ENCODE measurements at regions not wholly inside any gene's neighbourhood (a gene's known extent, or its start where the extent isn't known, plus 50 kb on each side); places are given as distances from the start of the nearest gene placed in this dataset.

DNA sequence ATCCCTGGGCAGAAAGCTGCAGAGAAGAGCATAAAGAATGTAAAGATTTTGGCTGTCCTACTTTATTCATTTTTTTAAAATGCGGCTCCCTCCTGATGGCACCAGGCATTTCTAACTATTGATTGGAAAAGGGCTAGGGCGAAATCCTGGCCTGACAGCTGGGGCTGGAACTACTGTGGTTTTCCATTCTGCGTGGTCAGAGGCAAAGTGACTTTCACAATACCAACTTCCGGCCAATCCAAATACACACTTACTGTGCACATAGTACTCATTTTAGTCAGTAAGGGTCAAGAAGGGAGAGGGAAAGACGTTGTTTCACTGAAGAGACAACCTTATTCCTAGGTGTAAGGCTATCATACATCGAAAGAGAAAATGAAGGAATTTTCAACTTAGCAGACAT, 113.8 kb upstream of the PMFBP1 start:
- Histone ChIP-seq H3K4me1 (ENCODE audit: control insufficient read depth, insufficient read depth, low read length) (no peaks in the 10 kb centered on the region), H3K4me3 (ENCODE audit: low read depth, low read length) (no peak overlapping the region), H3K9me3 (ENCODE audit: control insufficient read depth, insufficient read depth, low read depth, low read length) (no peaks in the 10 kb centered on the region), H3K36me3 (ENCODE audit: control insufficient read depth in 2 of 2, insufficient read depth in 1 of 2, low read length in 2 of 2) (peaks cover 0 to 2% of the 10 kb centered on the region in 2 experiments; a peak in 1 of 3 replicates), H3K27ac (ENCODE audit: extremely low read depth, low read depth, low read length) (no peak overlapping the region)
- ChIA-PET POLR2A (no interaction called here), CTCF (no interaction called here)
- TF ChIP-seq, protein P1, sequence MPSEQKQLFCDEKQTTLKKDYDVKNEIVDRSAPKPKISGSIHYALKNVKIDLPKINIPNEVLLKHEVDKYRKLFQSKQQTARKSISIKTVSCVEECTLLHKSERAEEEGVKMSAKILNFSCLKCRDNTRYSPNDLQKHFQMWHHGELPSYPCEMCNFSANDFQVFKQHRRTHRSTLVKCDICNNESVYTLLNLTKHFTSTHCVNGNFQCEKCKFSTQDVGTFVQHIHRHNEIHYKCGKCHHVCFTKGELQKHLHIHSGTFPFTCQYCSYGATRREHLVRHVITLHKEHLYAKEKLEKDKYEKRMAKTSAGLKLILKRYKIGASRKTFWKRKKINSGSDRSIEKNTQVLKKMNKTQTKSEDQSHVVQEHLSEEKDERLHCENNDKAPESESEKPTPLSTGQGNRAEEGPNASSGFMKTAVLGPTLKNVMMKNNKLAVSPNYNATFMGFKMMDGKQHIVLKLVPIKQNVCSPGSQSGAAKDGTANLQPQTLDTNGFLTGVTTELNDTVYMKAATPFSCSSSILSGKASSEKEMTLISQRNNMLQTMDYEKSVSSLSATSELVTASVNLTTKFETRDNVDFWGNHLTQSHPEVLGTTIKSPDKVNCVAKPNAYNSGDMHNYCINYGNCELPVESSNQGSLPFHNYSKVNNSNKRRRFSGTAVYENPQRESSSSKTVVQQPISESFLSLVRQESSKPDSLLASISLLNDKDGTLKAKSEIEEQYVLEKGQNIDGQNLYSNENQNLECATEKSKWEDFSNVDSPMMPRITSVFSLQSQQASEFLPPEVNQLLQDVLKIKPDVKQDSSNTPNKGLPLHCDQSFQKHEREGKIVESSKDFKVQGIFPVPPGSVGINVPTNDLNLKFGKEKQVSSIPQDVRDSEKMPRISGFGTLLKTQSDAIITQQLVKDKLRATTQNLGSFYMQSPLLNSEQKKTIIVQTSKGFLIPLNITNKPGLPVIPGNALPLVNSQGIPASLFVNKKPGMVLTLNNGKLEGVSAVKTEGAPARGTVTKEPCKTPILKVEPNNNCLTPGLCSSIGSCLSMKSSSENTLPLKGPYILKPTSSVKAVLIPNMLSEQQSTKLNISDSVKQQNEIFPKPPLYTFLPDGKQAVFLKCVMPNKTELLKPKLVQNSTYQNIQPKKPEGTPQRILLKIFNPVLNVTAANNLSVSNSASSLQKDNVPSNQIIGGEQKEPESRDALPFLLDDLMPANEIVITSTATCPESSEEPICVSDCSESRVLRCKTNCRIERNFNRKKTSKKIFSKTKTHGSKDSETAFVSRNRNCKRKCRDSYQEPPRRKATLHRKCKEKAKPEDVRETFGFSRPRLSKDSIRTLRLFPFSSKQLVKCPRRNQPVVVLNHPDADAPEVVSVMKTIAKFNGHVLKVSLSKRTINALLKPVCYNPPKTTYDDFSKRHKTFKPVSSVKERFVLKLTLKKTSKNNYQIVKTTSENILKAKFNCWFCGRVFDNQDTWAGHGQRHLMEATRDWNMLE (tag by site-specific recombination; conservative IDR thresholded peaks at IDR 0.05; ENCODE audit: low read depth), result no peak
- TF ChIP-seq, protein P2, sequence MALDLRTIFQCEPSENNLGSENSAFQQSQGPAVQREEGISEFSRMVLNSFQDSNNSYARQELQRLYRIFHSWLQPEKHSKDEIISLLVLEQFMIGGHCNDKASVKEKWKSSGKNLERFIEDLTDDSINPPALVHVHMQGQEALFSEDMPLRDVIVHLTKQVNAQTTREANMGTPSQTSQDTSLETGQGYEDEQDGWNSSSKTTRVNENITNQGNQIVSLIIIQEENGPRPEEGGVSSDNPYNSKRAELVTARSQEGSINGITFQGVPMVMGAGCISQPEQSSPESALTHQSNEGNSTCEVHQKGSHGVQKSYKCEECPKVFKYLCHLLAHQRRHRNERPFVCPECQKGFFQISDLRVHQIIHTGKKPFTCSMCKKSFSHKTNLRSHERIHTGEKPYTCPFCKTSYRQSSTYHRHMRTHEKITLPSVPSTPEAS (tag by site-specific recombination; IDR thresholded peaks at IDR 0.05), result no peak
- no peak for TF ChIP-seq ZNF248 (tag by site-specific recombination; IDR thresholded peaks at IDR 0.05)
- TF ChIP-seq ZBTB1 (tag by site-specific recombination; IDR thresholded peaks at IDR 0.05), result no peak
- no peak for TF ChIP-seq MZF1 (tag by site-specific recombination; IDR thresholded peaks at IDR 0.05; ENCODE audit: borderline replicate concordance)
- TF ChIP-seq BCL11B (tag by site-specific recombination; IDR thresholded peaks at IDR 0.05; ENCODE audit: low read depth), result no peak

DNA sequence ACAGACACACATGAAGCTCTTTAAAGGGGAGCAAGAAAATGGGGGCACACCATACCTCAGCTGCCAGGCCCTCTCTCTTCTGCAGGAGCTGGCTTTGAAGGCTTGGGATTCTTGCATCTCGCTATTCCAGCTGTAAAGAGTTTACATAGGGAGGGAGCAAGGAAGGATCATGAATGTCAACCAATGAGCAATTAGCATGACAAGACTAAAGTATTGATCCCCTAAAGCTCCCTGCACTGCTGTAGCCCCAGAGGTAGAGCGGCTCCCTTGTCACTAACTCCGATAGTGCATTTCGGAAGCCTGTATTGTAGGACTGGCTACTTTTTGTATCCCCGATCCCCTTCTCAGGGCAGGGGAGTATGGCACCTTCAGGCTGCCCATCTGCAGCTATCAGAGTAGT, 113.4 kb upstream of the PMFBP1 start:
- CTCF ChIA-PET, result no interaction called here
- TF ChIP-seq ZNF19 (tag by site-specific recombination; IDR thresholded peaks at IDR 0.05; ENCODE audit: low read depth) (no peak), ZNF23 (tag by site-specific recombination; IDR thresholded peaks at IDR 0.05; ENCODE audit: borderline replicate concordance) (no peak), ZNF571 (tag by site-specific recombination; IDR thresholded peaks at IDR 0.05) (no peak), ZNF747 (tag by site-specific recombination; IDR thresholded peaks at IDR 0.05) (no peak), ZNF146 (tag by site-specific recombination; IDR thresholded peaks at IDR 0.05) (no peak)
- Histone ChIP-seq H3K4me1 (ENCODE audit: control insufficient read depth, insufficient read depth, low read length) (no peaks in the 10 kb centered on the region), H3K27ac (ENCODE audit: extremely low read depth, low read depth, low read length) (no peak overlapping the region), H3K36me3 (ENCODE audit: control insufficient read depth in 2 of 2, insufficient read depth in 1 of 2, low read length in 2 of 2) (peaks cover 0 to 2% of the 10 kb centered on the region in 2 experiments; a peak in 1 of 3 replicates), H3K9me3 (ENCODE audit: control insufficient read depth, insufficient read depth, low read depth, low read length) (no peaks in the 10 kb centered on the region), H3K4me3 (ENCODE audit: low read depth, low read length) (no peak overlapping the region)
- POLR2A ChIA-PET, result no interaction called here

DNA sequence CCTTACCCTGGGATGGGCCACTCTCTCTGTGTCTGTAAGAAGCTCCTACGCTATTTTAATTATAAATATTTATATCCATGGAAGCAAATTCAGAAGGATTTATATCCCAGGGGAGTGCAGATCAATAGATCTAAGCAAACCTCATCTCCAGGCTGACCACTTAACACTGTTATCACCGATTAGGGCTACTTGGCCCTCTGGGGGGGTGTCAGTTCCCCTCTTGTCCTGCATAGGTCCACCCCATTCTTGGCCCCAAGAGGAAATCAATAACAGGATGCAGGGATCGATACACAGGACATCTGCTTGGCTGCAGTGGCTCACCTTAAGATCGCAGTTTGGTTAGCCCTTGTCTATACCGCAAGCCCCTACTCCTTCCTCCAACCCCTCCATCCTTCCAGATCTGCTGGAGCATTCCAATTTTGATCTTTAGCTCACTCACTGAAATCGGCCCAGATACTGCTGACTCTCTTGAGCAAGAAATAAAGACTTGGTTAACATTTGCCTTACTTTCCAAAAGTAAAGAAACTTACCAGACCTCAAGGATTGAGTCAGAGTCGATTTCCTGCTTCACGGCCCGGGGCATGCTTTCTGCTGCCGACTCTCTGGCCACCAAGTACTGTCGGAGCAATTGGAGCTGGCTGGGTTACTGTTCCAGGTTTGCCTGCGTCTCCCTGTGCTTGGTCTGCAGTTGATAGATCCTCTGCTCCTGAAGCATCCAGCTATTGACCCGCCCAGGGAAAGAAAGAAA, 112.3 kb upstream of the PMFBP1 start:
- Histone ChIP-seq H3K36me3 (ENCODE audit: control insufficient read depth in 2 of 2, insufficient read depth in 1 of 2, low read length in 2 of 2) (peaks cover 0 to 2% of the 10 kb centered on the region in 2 experiments; a peak in 1 of 3 replicates), H3K4me1 (ENCODE audit: control insufficient read depth, insufficient read depth, low read length) (no peaks in the 10 kb centered on the region), H3K9me3 (ENCODE audit: control insufficient read depth, insufficient read depth, low read depth, low read length) (no peaks in the 10 kb centered on the region), H3K4me3 (ENCODE audit: low read depth, low read length) (no peak overlapping the region), H3K27ac (ENCODE audit: extremely low read depth, low read depth, low read length) (no peak overlapping the region)
- POLR2A ChIA-PET, result no interaction called here
- TF ChIP-seq ZNF777 (tag by site-specific recombination; IDR thresholded peaks at IDR 0.05; ENCODE audit: borderline replicate concordance) (no peak), EGR2 (tag by site-specific recombination; IDR thresholded peaks at IDR 0.05; ENCODE audit: low read depth) (no peak), ZIC2 (tag by site-specific recombination; IDR thresholded peaks at IDR 0.05) (no peak), ZXDB (tag by site-specific recombination; IDR thresholded peaks at IDR 0.05) (no peak), ZNF629 (tag by site-specific recombination; IDR thresholded peaks at IDR 0.05) (no peak), SALL2 (tag by site-specific recombination; IDR thresholded peaks at IDR 0.05; ENCODE audit: borderline replicate concordance) (no peak)
- TF ChIP-seq, protein P3, sequence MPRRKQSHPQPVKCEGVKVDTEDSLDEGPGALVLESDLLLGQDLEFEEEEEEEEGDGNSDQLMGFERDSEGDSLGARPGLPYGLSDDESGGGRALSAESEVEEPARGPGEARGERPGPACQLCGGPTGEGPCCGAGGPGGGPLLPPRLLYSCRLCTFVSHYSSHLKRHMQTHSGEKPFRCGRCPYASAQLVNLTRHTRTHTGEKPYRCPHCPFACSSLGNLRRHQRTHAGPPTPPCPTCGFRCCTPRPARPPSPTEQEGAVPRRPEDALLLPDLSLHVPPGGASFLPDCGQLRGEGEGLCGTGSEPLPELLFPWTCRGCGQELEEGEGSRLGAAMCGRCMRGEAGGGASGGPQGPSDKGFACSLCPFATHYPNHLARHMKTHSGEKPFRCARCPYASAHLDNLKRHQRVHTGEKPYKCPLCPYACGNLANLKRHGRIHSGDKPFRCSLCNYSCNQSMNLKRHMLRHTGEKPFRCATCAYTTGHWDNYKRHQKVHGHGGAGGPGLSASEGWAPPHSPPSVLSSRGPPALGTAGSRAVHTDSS (tag by site-specific recombination; IDR thresholded peaks at IDR 0.05), result no peak
- TF ChIP-seq, protein P4, sequence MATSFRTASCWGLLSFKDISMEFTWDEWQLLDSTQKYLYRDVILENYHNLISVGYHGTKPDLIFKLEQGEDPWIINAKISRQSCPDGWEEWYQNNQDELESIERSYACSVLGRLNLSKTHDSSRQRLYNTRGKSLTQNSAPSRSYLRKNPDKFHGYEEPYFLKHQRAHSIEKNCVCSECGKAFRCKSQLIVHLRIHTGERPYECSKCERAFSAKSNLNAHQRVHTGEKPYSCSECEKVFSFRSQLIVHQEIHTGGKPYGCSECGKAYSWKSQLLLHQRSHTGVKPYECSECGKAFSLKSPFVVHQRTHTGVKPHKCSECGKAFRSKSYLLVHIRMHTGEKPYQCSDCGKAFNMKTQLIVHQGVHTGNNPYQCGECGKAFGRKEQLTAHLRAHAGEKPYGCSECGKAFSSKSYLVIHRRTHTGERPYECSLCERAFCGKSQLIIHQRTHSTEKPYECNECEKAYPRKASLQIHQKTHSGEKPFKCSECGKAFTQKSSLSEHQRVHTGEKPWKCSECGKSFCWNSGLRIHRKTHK (tag by site-specific recombination; IDR thresholded peaks at IDR 0.05), result no peak
- CTCF ChIA-PET, result no interaction called here
